Endothelial cell of umbilical vein (primary cell): ENCODE measurements at regions not wholly inside any gene's neighbourhood (a gene's known extent, or its start where the extent isn't known, plus 50 kb on each side); places are given as distances from the start of the nearest gene placed in this dataset.

Experiments
- BruUV-seq: library from RNA; stranded (reverse); fragments of 400-500 nt; replicated peaks from 2 replicates; lab custom pipeline; 2021; lab: Mats Ljungman, UMichigan
- CTCF ChIA-PET: fragments of 300-600, 350-600 bp; sonication (Branson Sonifier 250); formaldehyde crosslinking; loops from one replicate; lab custom pipeline; 2021; ENCODE audit warnings: antibody characterized with exemption, inconsistent platforms; lab: Charles Lee
- POLR2A ChIA-PET: fragments of 300-600, 350-600 bp; sonication (Branson Sonifier 250); formaldehyde crosslinking; loops from one replicate; lab custom pipeline; 2021; ENCODE audit warnings: antibody characterized with exemption, inconsistent platforms; lab: Charles Lee
- DNase-seq: peaks from one replicate; pipeline ENCODE4 v3.0.0-alpha.2; 2011; ENCODE audit warnings: low read depth, low spot score
- FAIRE-seq: peaks from 2 replicates; lab custom pipeline; 2011; peaks lifted over from hg19 to GRCh38; lab: Jason Lieb, UNC
- H2AFZ ChIP-seq: 2 replicates; pipeline ENCODE4 v1.6.0; 2012; ENCODE audit warnings: low read depth, low read length, control low read depth, inconsistent platforms
- H3K27ac ChIP-seq: 2 replicates; pipeline ENCODE4 v1.5.1; 2011; ENCODE audit warnings: low read depth, mild to moderate bottlenecking, control low read depth, low read length, moderate library complexity; ENCODE audit not compliant: insufficient read depth
- H3K27me3 ChIP-seq, 2 experiments: 2 replicates each; pipeline versions ENCODE4 v1.6.0 to v1.6.1; 2011; ENCODE audit warnings: low read length in 2 of 2, mixed read lengths in 1 of 2; ENCODE audit not compliant: control insufficient read depth in 2 of 2, insufficient read depth in 2 of 2
- H3K36me3 ChIP-seq, 2 experiments: 2 replicates in 1 of 2; 3 replicates in 1 of 2; pipeline ENCODE4 v1.5.1; 2011; ENCODE audit warnings: low read length in 2 of 2, mild to moderate bottlenecking in 1 of 2, moderate library complexity in 1 of 2; ENCODE audit not compliant: control insufficient read depth in 2 of 2, insufficient read depth in 2 of 2; ENCODE audit errors: extremely low read depth in 1 of 2
- H3K4me1 ChIP-seq: 3 replicates; pipeline ENCODE4 v1.5.1; 2011; ENCODE audit warnings: mild to moderate bottlenecking, low read length; ENCODE audit not compliant: control insufficient read depth, insufficient read depth; ENCODE audit errors: extremely low read depth
- H3K4me2 ChIP-seq: 2 replicates; pipeline ENCODE4 v1.6.1; 2011; ENCODE audit warnings: low read length, control low read depth, mixed read lengths; ENCODE audit not compliant: insufficient read depth
- H3K4me3 ChIP-seq, 3 experiments: fragments of 200-600 bp in 1 of 3; sonication (generic), shearing (Covaris generic) in 1 of 3; replicated peaks in 1 of 3; 2 replicates each; pipeline ENCODE4 v1.5.1; 2011 to 2016; ENCODE audit warnings: control low read depth in 3 of 3, low read length in 3 of 3, mild to moderate bottlenecking in 2 of 3, inconsistent platforms in 1 of 3, low read depth in 1 of 3, moderate library complexity in 1 of 3; ENCODE audit not compliant: insufficient read depth in 1 of 3
- H3K79me2 ChIP-seq: 2 replicates; pipeline ENCODE4 v1.6.0; 2012; ENCODE audit warnings: low read length, inconsistent platforms; ENCODE audit not compliant: control insufficient read depth, insufficient read depth
- H3K9ac ChIP-seq: replicated peaks from 2 replicates; pipeline ENCODE3; 2011; ENCODE audit warnings: low read length, control low read depth; ENCODE audit not compliant: insufficient read depth; ENCODE audit errors: extremely low read depth
- H3K9me1 ChIP-seq: replicated peaks from 3 replicates; pipeline ENCODE4 v1.6.0; 2011; ENCODE audit warnings: mild to moderate bottlenecking, low read length; ENCODE audit not compliant: control insufficient read depth, insufficient read depth; ENCODE audit errors: extremely low read depth
- H3K9me3 ChIP-seq: replicated peaks from 2 replicates; pipeline ENCODE4 v1.5.1; 2012; ENCODE audit warnings: low read length, inconsistent platforms; ENCODE audit not compliant: control insufficient read depth, insufficient read depth
- H4K20me1 ChIP-seq: replicated peaks from 2 replicates; pipeline ENCODE3; 2011; ENCODE audit warnings: mild to moderate bottlenecking, low read length; ENCODE audit not compliant: control insufficient read depth, insufficient read depth; ENCODE audit errors: extremely low read depth
- CTCF ChIP-seq, 2 donors: IDR thresholded peaks; 1 replicate in 1 of 2; 2 replicates in 1 of 2; pipeline ENCODE4 v1.5.1; 2011; ENCODE audit warnings: low read length in 2 of 2, mild to moderate bottlenecking in 2 of 2, moderate library complexity in 2 of 2, control low read depth in 1 of 2, inconsistent platforms in 1 of 2, low read depth in 1 of 2; ENCODE audit not compliant: insufficient read depth in 1 of 2; ENCODE audit errors: extremely low read depth in 1 of 2
- EZH2 ChIP-seq: IDR thresholded peaks from 2 replicates; pipeline ENCODE4 v1.6.1; 2012; ENCODE audit warnings: borderline replicate concordance, low read depth, mild to moderate bottlenecking, moderate library complexity, low read length, inconsistent platforms; ENCODE audit not compliant: severe bottlenecking
- FOS ChIP-seq: IDR thresholded peaks from 2 replicates; pipeline ENCODE4 v1.6.1; 2011; ENCODE audit warnings: mild to moderate bottlenecking, low read length, moderate library complexity, borderline replicate concordance; ENCODE audit not compliant: insufficient read depth
- GATA2 ChIP-seq: IDR thresholded peaks from 2 replicates; pipeline ENCODE4 v1.7.0; 2011; ENCODE audit warnings: low read depth, mild to moderate bottlenecking, moderate library complexity, mixed read lengths, low read length; ENCODE audit not compliant: insufficient read length, insufficient read depth
- JUN ChIP-seq: IDR thresholded peaks from 2 replicates; pipeline ENCODE4 v1.6.1; 2011; ENCODE audit warnings: borderline replicate concordance, low read depth; ENCODE audit not compliant: insufficient read length, insufficient read depth
- MYC ChIP-seq: IDR thresholded peaks from one replicate; pipeline ENCODE4 v1.6.1; 2011; ENCODE audit warnings: mild to moderate bottlenecking, low read depth, low read length
- POLR2A ChIP-seq: IDR thresholded peaks from 2 replicates; pipeline ENCODE4 v1.6.1; 2012; ENCODE audit warnings: low read depth, mild to moderate bottlenecking, control low read depth, low read length
- POLR2AphosphoS5 ChIP-seq: IDR thresholded peaks from 2 replicates; pipeline ENCODE4 v1.6.1; 2012; ENCODE audit warnings: low read depth, mild to moderate bottlenecking, control low read depth, low read length, moderate library complexity; ENCODE audit not compliant: insufficient read depth
- dilution Hi-C: fragments of 300-500 bp; cut with MboI; formaldehyde crosslinking; loops from one replicate; pipeline ENCODE4 v1.15.0; 2019; ENCODE audit warnings: low sequenced_read_pairs; ENCODE audit not compliant: extremely low pct_ligation_motif_present
- intact Hi-C: fragments of 100-400 bp; cut with micrococcal nuclease; formaldehyde crosslinking; loops from one replicate; pipeline ENCODE4 v1.10.0; 2022
- TF ChIP-seq, protein P1 (sequence below): IDR thresholded peaks from 2 replicates; pipeline ENCODE4 v1.6.1; 2011; ENCODE audit not compliant: insufficient read depth, insufficient read length

DNA sequence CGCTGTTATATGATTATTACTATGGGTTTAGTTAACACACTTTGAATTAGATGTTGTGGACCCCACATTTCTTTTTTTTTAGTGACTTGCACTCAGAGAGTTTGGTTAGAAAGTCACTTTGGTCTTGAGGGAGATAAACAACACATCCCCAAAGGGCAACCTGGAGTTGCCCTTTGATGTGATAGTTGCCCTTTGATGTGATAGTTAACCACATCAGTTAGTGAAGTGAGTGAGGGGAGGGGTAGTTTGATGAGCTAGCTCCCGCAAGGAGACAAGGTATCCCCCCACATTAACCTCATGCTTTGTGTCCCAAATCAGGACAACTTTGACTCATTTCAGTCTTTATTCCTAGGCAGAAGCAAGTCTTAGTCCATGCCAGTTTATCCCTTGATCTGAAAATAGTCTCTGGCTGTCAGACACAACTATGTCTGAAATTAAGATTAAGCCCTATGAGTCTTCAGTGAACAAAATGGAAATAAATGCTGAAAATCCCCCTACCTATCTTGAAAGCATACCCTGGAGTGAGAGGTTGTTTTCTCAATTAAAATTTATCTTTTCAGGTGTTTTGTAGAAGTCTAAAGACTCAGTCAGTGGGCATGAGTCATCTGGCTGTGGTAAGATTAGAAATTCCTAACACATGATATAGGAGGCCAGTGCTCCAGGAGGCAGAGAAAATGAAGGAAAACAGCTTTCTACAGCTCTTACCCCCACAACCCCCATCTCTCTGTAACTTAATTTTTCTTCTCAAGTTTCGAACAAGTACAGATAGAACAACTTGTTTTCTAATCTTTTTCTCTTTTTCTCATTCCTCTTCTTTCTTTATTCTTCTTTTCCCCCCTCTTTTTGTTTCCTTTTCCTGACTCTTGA is 208.9 kb upstream of the DMRTA1 start:
- H3K27me3 ChIP-seq = no peaks in the 10 kb centered on the region
- H3K9ac ChIP-seq = peak overlapping the region; percentile 7
- no peaks in the 10 kb centered on the region for H3K9me3 ChIP-seq
- BruUV-seq = no TSS peak
- peak overlapping the region; percentile 42 for H3K27ac ChIP-seq
- ChIA-PET POLR2A (interaction anchor here (1.0 to 1.4 kb wide), 2 partner anchors 229 kb away, joined by 3 read pairs; partner anchors contain the start of gene CDKN2B), CTCF (interaction anchor here (0.7 to 7.6 kb wide), 27 partner anchors 9 to 803 kb away, joined by 3 to 166 read pairs (median 5); partner anchors contain the start of genes CDKN2B and MTAP)
- H3K36me3 ChIP-seq = no peaks in the 10 kb centered on the region
- H3K4me2 ChIP-seq = peak overlapping the region; percentile 62
- no peaks in the 10 kb centered on the region for H3K9me1 ChIP-seq
- no peaks in the 10 kb centered on the region for H4K20me1 ChIP-seq
- no peak overlapping the region for H3K4me3 ChIP-seq
- intact Hi-C loops = loop anchor here (1.0 to 2.0 kb wide), 6 partner anchors 27 to 424 kb away; no protein-coding TSS in a partner anchor
- DNase-seq = peak; percentile 62
- TF ChIP-seq POLR2A (no peak), CTCF (IDR thresholded peaks at IDR 0.05; ENCODE audit: extremely low read depth in 1 of 2, insufficient read depth in 1 of 2, low read depth in 1 of 2, low read length in 2 of 2) (no peak), FOS (peak; percentile 97), GATA2 (peak; percentile 44), MYC (no peak), POLR2AphosphoS5 (no peak), JUN (peak; percentile 60), EZH2 (no peak)
- TF ChIP-seq, protein P1, sequence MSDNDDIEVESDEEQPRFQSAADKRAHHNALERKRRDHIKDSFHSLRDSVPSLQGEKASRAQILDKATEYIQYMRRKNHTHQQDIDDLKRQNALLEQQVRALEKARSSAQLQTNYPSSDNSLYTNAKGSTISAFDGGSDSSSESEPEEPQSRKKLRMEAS = no peak
- peaks cover 23% of the 10 kb centered on the region for H3K4me1 ChIP-seq
- no peaks in the 10 kb centered on the region for H3K79me2 ChIP-seq
- FAIRE-seq = peak; percentile 77
- H2AFZ ChIP-seq = no peak overlapping the region
- dilution Hi-C loops = no loop called here
